NB4 (cell line): ENCODE measurements at regions not wholly inside any gene's neighbourhood (a gene's known extent, or its start where the extent isn't known, plus 50 kb on each side); places are given as distances from the start of the nearest gene placed in this dataset.

Experiments used
- CTCF ChIP-seq: IDR thresholded peaks from one replicate; pipeline ENCODE4 v1.5.1; 2012; ENCODE audit warnings: low read depth, low read length
- POLR2A ChIP-seq: IDR thresholded peaks from 2 replicates; pipeline ENCODE4 v1.6.1; 2011; ENCODE audit warnings: mild to moderate bottlenecking; ENCODE audit not compliant: insufficient read length; ENCODE audit errors: extremely low read depth

GRCh38 chr7:13067036-13067435, 379.6 kb downstream of the ARL4A start:
- TF ChIP-seq CTCF (no peak), POLR2A (no peak)
